Transverse colon (tissue), 3 donors: ENCODE measurements at regions not wholly inside any gene's neighbourhood (a gene's known extent, or its start where the extent isn't known, plus 50 kb on each side); places are given as distances from the start of the nearest gene placed in this dataset.

Experiments used
- CTCF ChIP-seq, 5 experiments: fragments of 200-600 bp in 3 of 5; fragments of 450-650 bp in 2 of 5; sonication (generic) in 3 of 5; IDR thresholded peaks; 1 replicate in 2 of 5; 2 replicates in 3 of 5; pipeline ENCODE4 v1.5.1; 2016 to 2017; ENCODE audit warnings: antibody characterized with exemption in 5 of 5, inconsistent platforms in 3 of 5, mild to moderate bottlenecking in 2 of 5, moderate library complexity in 1 of 5
- EP300 ChIP-seq: sonication (generic); formaldehyde crosslinking; IDR thresholded peaks from one replicate; pipeline ENCODE4 v1.6.1; 2017; ENCODE audit warnings: antibody characterized with exemption, low read depth

- TF ChIP-seq EP300 (no peak), CTCF (IDR thresholded peaks at IDR 0.05) (no peak)
These were observed 433.7 kb downstream of the FIGN start for GRCh38 chr2:163302141-163302540.
